KMS-11 (cell line): ENCODE measurements at regions not wholly inside any gene's neighbourhood (a gene's known extent, or its start where the extent isn't known, plus 50 kb on each side); places are given as distances from the start of the nearest gene placed in this dataset.

Experiments
- H2AFZ ChIP-seq: fragments of 200-600 bp; sonication (generic); 2 replicates; pipeline ENCODE4 v1.6.1; 2016; ENCODE audit warnings: antibody characterized with exemption, mixed run types, low read depth
- H3K27ac ChIP-seq: fragments of 200-600 bp; sonication (generic); 2 replicates; pipeline ENCODE4 v1.6.1; 2016; ENCODE audit warnings: mild to moderate bottlenecking, mixed run types
- H3K27me3 ChIP-seq: fragments of 200-600 bp; sonication (generic); 2 replicates; pipeline ENCODE4 v1.6.1; 2017; ENCODE audit warnings: mild to moderate bottlenecking, low read depth, mixed run types, moderate library complexity; ENCODE audit not compliant: insufficient read depth
- H3K36me3 ChIP-seq: fragments of 200-600 bp; sonication (generic); 2 replicates; pipeline ENCODE4 v1.6.1; 2017; ENCODE audit warnings: mild to moderate bottlenecking, mixed run types; ENCODE audit not compliant: insufficient read depth
- H3K4me1 ChIP-seq: fragments of 200-600 bp; sonication (generic); 2 replicates; pipeline ENCODE4 v1.6.1; 2016; ENCODE audit warnings: mild to moderate bottlenecking, low read depth, mixed run types; ENCODE audit not compliant: poor library complexity, severe bottlenecking
- H3K4me2 ChIP-seq: fragments of 200-600 bp; sonication (generic); 2 replicates; pipeline ENCODE4 v1.7.0; 2016; ENCODE audit warnings: mild to moderate bottlenecking, mixed run types
- H3K4me3 ChIP-seq: fragments of 200-600 bp; sonication (generic); IDR thresholded peaks from 2 replicates; pipeline ENCODE4 v1.6.1; 2017; ENCODE audit warnings: low read depth, low read length, mixed read lengths; ENCODE audit not compliant: insufficient read depth
- H3K79me2 ChIP-seq: fragments of 200-600 bp; sonication (generic); 2 replicates; pipeline ENCODE4 v1.6.1; 2016; ENCODE audit warnings: low read depth, mixed run types; ENCODE audit not compliant: insufficient read depth
- H3K9ac ChIP-seq: fragments of 200-600 bp; sonication (generic); 2 replicates; pipeline ENCODE4 v1.6.1; 2016; ENCODE audit warnings: mild to moderate bottlenecking, mixed run types
- H4K20me1 ChIP-seq: fragments of 200-600 bp; sonication (generic); 2 replicates; pipeline ENCODE4 v1.6.1; 2016; ENCODE audit warnings: mild to moderate bottlenecking, mixed run types; ENCODE audit not compliant: insufficient read depth
- CTCF ChIP-seq: fragments of 200-600 bp; sonication (generic); conservative IDR thresholded peaks from 2 replicates; pipeline ENCODE4 v1.6.1; 2017; ENCODE audit warnings: low read depth, mild to moderate bottlenecking, antibody characterized with exemption, low read length, moderate library complexity, mixed read lengths

- H3K27ac ChIP-seq = no peak overlapping the region
- H3K9ac ChIP-seq = no peak overlapping the region
- no peaks in the 10 kb centered on the region for H3K27me3 ChIP-seq
- H3K4me3 ChIP-seq = no peak overlapping the region
- no peak for TF ChIP-seq CTCF
- H4K20me1 ChIP-seq = no peaks in the 10 kb centered on the region
- no peaks in the 10 kb centered on the region for H3K36me3 ChIP-seq
- H3K4me2 ChIP-seq = no peak overlapping the region
- H2AFZ ChIP-seq = no peak overlapping the region
- no peaks in the 10 kb centered on the region for H3K4me1 ChIP-seq
- H3K79me2 ChIP-seq = no peaks in the 10 kb centered on the region
These were observed 1401.0 kb downstream of the BRD1 start for GRCh38 chr22:48426466-48427380.

GRCh38 chr22:48425641-48426040 is 1402.0 kb downstream of the BRD1 start:
- no peaks in the 10 kb centered on the region for H3K4me1 ChIP-seq

GRCh38 chr22:48425091-48425506 is 1402.6 kb downstream of the BRD1 start:
- H3K4me3 ChIP-seq = no peak overlapping the region
- no peak overlapping the region for H2AFZ ChIP-seq
- no peaks in the 10 kb centered on the region for H3K27me3 ChIP-seq
- no peak for TF ChIP-seq CTCF
- no peaks in the 10 kb centered on the region for H3K79me2 ChIP-seq
- H3K27ac ChIP-seq = no peak overlapping the region
- H4K20me1 ChIP-seq = no peaks in the 10 kb centered on the region
- no peak overlapping the region for H3K4me2 ChIP-seq
- no peak overlapping the region for H3K9ac ChIP-seq
- H3K36me3 ChIP-seq = no peaks in the 10 kb centered on the region
- no peaks in the 10 kb centered on the region for H3K4me1 ChIP-seq

More at GRCh38 chr22:48425641-48426040, 1402.0 kb downstream of the BRD1 start:
- Histone ChIP-seq H3K4me2 (no peak overlapping the region), H2AFZ (no peak overlapping the region), H3K79me2 (no peaks in the 10 kb centered on the region), H3K9ac (no peak overlapping the region), H3K27me3 (no peaks in the 10 kb centered on the region), H3K36me3 (no peaks in the 10 kb centered on the region), H3K4me3 (no peak overlapping the region), H3K27ac (no peak overlapping the region), H4K20me1 (no peaks in the 10 kb centered on the region)
- no peak for TF ChIP-seq CTCF

GRCh38 chr22:48424661-48425060 is 1403.0 kb downstream of the BRD1 start:
- no peak overlapping the region for H3K4me2 ChIP-seq
- H3K36me3 ChIP-seq = no peaks in the 10 kb centered on the region
- no peak overlapping the region for H3K9ac ChIP-seq
- TF ChIP-seq CTCF = no peak
- H3K27me3 ChIP-seq = no peaks in the 10 kb centered on the region
- H3K79me2 ChIP-seq = no peaks in the 10 kb centered on the region
- H2AFZ ChIP-seq = no peak overlapping the region
- H3K27ac ChIP-seq = no peak overlapping the region
- H3K4me1 ChIP-seq = no peaks in the 10 kb centered on the region
- no peak overlapping the region for H3K4me3 ChIP-seq
- no peaks in the 10 kb centered on the region for H4K20me1 ChIP-seq
